HG03342 (cell line): ENCODE measurements at regions not wholly inside any gene's neighbourhood (a gene's known extent, or its start where the extent isn't known, plus 50 kb on each side); places are given as distances from the start of the nearest gene placed in this dataset.
"Not testable (repeated sequence)": the region's sequence is repeated elsewhere in the genome, so short reads cannot be mapped to it uniquely, and the experiment has no call there.

Experiments used
- ATAC-seq: cut with Tn5 transposase; IDR thresholded peaks from one replicate; pipeline ENCODE4 v1.9.1; 2021; ENCODE audit warnings: mild to moderate bottlenecking, moderate library complexity; ENCODE audit not compliant: unreplicated experiment

GRCh38 chr1:192862271-192862670 lies 53.4 kb downstream of the RGS2 start:
- ATAC-seq, result no peak

GRCh38 chr1:192866241-192866868 lies 57.5 kb downstream of the RGS2 start:
- ATAC-seq, result no peak

GRCh38 chr1:192867180-192867579 lies 58.3 kb downstream of the RGS2 start:
- ATAC-seq, result no peak

- no peak for ATAC-seq
Measured at GRCh38 chr1:192869308-192869940, 60.6 kb downstream of the RGS2 start.

GRCh38 chr1:192872010-192872409 lies 63.2 kb downstream of the RGS2 start:
- no peak for ATAC-seq

- ATAC-seq, result no peak
Measured at GRCh38 chr1:192873836-192874235, 65.0 kb downstream of the RGS2 start.

GRCh38 chr1:192876633-192877032 lies 67.8 kb downstream of the RGS2 start:
- ATAC-seq, result no peak

- ATAC-seq, result no peak
Measured at GRCh38 chr1:192877283-192877886, 68.5 kb downstream of the RGS2 start.

- ATAC-seq, result no peak
Measured at GRCh38 chr1:192878249-192878648, 69.4 kb downstream of the RGS2 start.

- ATAC-seq, result no peak
Measured at GRCh38 chr1:192879406-192879805, 70.6 kb downstream of the RGS2 start.

- no peak for ATAC-seq
Measured at GRCh38 chr1:192880231-192880630, 71.4 kb downstream of the RGS2 start.

GRCh38 chr1:192884241-192884640 lies 75.4 kb downstream of the RGS2 start:
- ATAC-seq, result no peak

- ATAC-seq, result not testable (repeated sequence)
Measured at GRCh38 chr1:192885387-192885786, 76.5 kb downstream of the RGS2 start.

GRCh38 chr1:192887426-192887825 lies 78.6 kb downstream of the RGS2 start:
- ATAC-seq, result no peak

GRCh38 chr1:192888574-192888973 lies 79.7 kb downstream of the RGS2 start:
- ATAC-seq, result no peak

- ATAC-seq, result no peak
Measured at GRCh38 chr1:192889082-192889481, 80.2 kb downstream of the RGS2 start.

- ATAC-seq, result no peak
Measured at GRCh38 chr1:192890134-192890533, 81.3 kb downstream of the RGS2 start.

- no peak for ATAC-seq
Measured at GRCh38 chr1:192892934-192893333, 84.1 kb downstream of the RGS2 start.

GRCh38 chr1:192895487-192895886 lies 86.6 kb downstream of the RGS2 start:
- not testable (repeated sequence) for ATAC-seq

- ATAC-seq, result no peak
Measured at GRCh38 chr1:192896376-192896775, 87.5 kb downstream of the RGS2 start.

GRCh38 chr1:192901500-192901899 lies 92.7 kb downstream of the RGS2 start:
- no peak for ATAC-seq

GRCh38 chr1:192903142-192903541 lies 94.3 kb downstream of the RGS2 start:
- no peak for ATAC-seq
